ENCODE measurements at regions not wholly inside any gene's neighbourhood (a gene's known extent, or its start where the extent isn't known, plus 50 kb on each side); places are given as distances from the start of the nearest gene placed in this dataset.
A peak's percentile ranks its signal among the peaks of the same experiment; 100 is the strongest.

- no peak overlapping the region for H3K4me3 ChIP-seq (replicated peaks; ENCODE audit: low read depth, low read length)
- TF ChIP-seq CTCF (IDR thresholded peaks at IDR 0.05; ENCODE audit: low read length, missing control alignments), result no peak
- DNase-seq (ENCODE audit: low read depth), result no peak
Observed at GRCh38 chr12:53808023-53808705, 56.4 kb upstream of the CISTR start.

- no peak overlapping the region for H3K4me3 ChIP-seq (replicated peaks; ENCODE audit: low read depth, low read length)
- no peak for TF ChIP-seq CTCF (IDR thresholded peaks at IDR 0.05; ENCODE audit: low read length, missing control alignments)
- no peak for DNase-seq (ENCODE audit: low read depth)
Observed at GRCh38 chr12:53809005-53809404, 57.2 kb upstream of the CISTR start.

GRCh38 chr12:53810950-53811349 lies 59.2 kb upstream of the CISTR start:
- no peak for DNase-seq (ENCODE audit: low read depth)
- no peak for TF ChIP-seq CTCF (IDR thresholded peaks at IDR 0.05; ENCODE audit: low read length, missing control alignments)
- H3K4me3 ChIP-seq (replicated peaks; ENCODE audit: low read depth, low read length), result no peak overlapping the region

- peak; percentile 6 for DNase-seq (ENCODE audit: low read depth)
- no peak for TF ChIP-seq CTCF (IDR thresholded peaks at IDR 0.05; ENCODE audit: low read length, missing control alignments)
- no peak overlapping the region for H3K4me3 ChIP-seq (replicated peaks; ENCODE audit: low read depth, low read length)
Observed at GRCh38 chr12:53811606-53812005, 59.8 kb upstream of the CISTR start.

- H3K4me3 ChIP-seq (replicated peaks; ENCODE audit: low read depth, low read length), result no peak overlapping the region
- TF ChIP-seq CTCF (IDR thresholded peaks at IDR 0.05; ENCODE audit: low read length, missing control alignments), result no peak
- DNase-seq (ENCODE audit: low read depth), result no peak
Observed at GRCh38 chr12:53816360-53817020, 64.7 kb upstream of the CISTR start.

DNA sequence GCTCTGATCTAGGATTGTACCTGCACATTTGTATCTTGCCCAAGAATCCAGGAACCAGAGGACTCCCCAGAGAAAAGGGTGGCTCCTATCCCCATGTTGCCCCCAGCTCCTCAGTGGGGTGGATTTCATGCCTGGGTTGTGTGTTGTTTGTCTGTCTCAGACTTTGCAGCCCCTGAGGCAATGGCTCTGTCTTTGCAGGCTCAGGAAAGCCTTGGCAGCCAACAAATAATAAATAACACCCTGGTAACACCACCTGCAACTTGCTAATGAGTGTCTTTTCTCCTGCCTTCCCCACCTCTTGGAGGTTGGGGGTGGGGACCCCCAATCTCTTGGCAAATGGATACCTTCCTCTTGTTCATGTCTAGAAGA lies 65.2 kb upstream of the CISTR start:
- no peak for DNase-seq (ENCODE audit: low read depth)
- no peak overlapping the region for H3K4me3 ChIP-seq (replicated peaks; ENCODE audit: low read depth, low read length)
- TF ChIP-seq CTCF (IDR thresholded peaks at IDR 0.05; ENCODE audit: low read length, missing control alignments), result no peak

All from fibroblast of pulmonary artery (primary cell).